SK-N-SH (cell line): ENCODE measurements at regions not wholly inside any gene's neighbourhood (a gene's known extent, or its start where the extent isn't known, plus 50 kb on each side); places are given as distances from the start of the nearest gene placed in this dataset.

Experiments used
- CTCF ChIA-PET: fragments of 300-600, 350-600 bp; formaldehyde crosslinking; extraction: SDS; loops from one replicate; lab custom pipeline; 2021; lab: Yijun Ruan, JAX
- POLR2A ChIA-PET: fragments of 350-600 bp; sonication (Branson Sonifier 250); formaldehyde crosslinking; extraction: SDS; loops from one replicate; lab custom pipeline; 2020; ENCODE audit warnings: antibody characterized with exemption, inconsistent platforms; lab: Yijun Ruan, JAX
- DNase-seq: peaks from one replicate; pipeline ENCODE4 v3.0.0; 2012
- H2AFZ ChIP-seq: fragments of 200-600 bp; sonication (generic); 2 replicates; pipeline ENCODE4 v1.8.1; 2016; ENCODE audit warnings: antibody characterized with exemption, mild to moderate bottlenecking, low read depth
- H3F3A ChIP-seq: fragments of 200-600 bp; sonication (generic); replicated peaks from 2 replicates; pipeline ENCODE3; 2016; ENCODE audit warnings: antibody characterized with exemption, mild to moderate bottlenecking; ENCODE audit not compliant: insufficient read depth
- H3K27ac ChIP-seq, 2 experiments: fragments of 200-500 bp in 1 of 2; fragments of 200-600 bp in 1 of 2; sonication (Bioruptor generic) in 1 of 2; sonication (generic), shearing (Covaris generic) in 1 of 2; 2 replicates each; pipeline versions ENCODE4 v1.5.1 to v1.6.1; 2014 to 2016; ENCODE audit warnings: low read depth in 2 of 2, inconsistent platforms in 1 of 2, low read length in 1 of 2, mild to moderate bottlenecking in 1 of 2, mixed read lengths in 1 of 2
- H3K27me3 ChIP-seq: fragments of 200-600 bp; sonication (generic), shearing (Covaris generic); 2 replicates; pipeline ENCODE4 v1.6.1; 2016; ENCODE audit warnings: mixed run types; ENCODE audit not compliant: insufficient read depth
- H3K36me3 ChIP-seq, 2 experiments: fragments of 200-500 bp in 1 of 2; fragments of 200-600 bp in 1 of 2; sonication (Bioruptor generic) in 1 of 2; sonication (generic) in 1 of 2; replicated peaks in 1 of 2; 2 replicates each; pipeline versions ENCODE3 to v1.5.1; 2014 to 2016; ENCODE audit warnings: low read length in 1 of 2, mild to moderate bottlenecking in 1 of 2; ENCODE audit not compliant: insufficient read depth in 2 of 2, control insufficient read depth in 1 of 2
- H3K4me1 ChIP-seq, 2 experiments: fragments of 200-500 bp in 1 of 2; fragments of 200-600 bp in 1 of 2; sonication (Bioruptor generic) in 1 of 2; sonication (generic), shearing (Covaris generic) in 1 of 2; 2 replicates each; pipeline versions ENCODE4 v1.5.1 to v1.6.1; 2014 to 2016; ENCODE audit warnings: low read depth in 1 of 2, low read length in 1 of 2, mixed run types in 1 of 2; ENCODE audit not compliant: insufficient read depth in 2 of 2, control insufficient read depth in 1 of 2
- H3K4me2 ChIP-seq: fragments of 200-600 bp; sonication (generic), shearing (Covaris generic); 2 replicates; pipeline ENCODE4 v1.6.1; 2017; ENCODE audit warnings: mixed run types
- H3K4me3 ChIP-seq, 2 experiments: fragments of 200-500 bp in 1 of 2; fragments of 200-600 bp in 1 of 2; sonication (Bioruptor generic) in 1 of 2; sonication (generic), shearing (Covaris generic) in 1 of 2; 2 replicates each; pipeline versions ENCODE4 v1.5.1 to v1.8.1; 2014 to 2016; ENCODE audit warnings: low read depth in 2 of 2, inconsistent platforms in 1 of 2, low read length in 1 of 2, mild to moderate bottlenecking in 1 of 2, mixed read lengths in 1 of 2, moderate library complexity in 1 of 2
- H3K79me2 ChIP-seq: fragments of 200-600 bp; sonication (generic); 2 replicates; pipeline ENCODE4 v1.8.1; 2017; ENCODE audit warnings: mild to moderate bottlenecking; ENCODE audit not compliant: insufficient read depth
- H3K9ac ChIP-seq: fragments of 200-600 bp; sonication (generic); 2 replicates; pipeline ENCODE4 v1.6.1; 2017; ENCODE audit warnings: mixed run types
- H3K9me2 ChIP-seq: fragments of 200-600 bp; sonication (generic); 2 replicates; pipeline ENCODE4 v1.6.1; 2017; ENCODE audit warnings: mixed run types
- H3K9me3 ChIP-seq: fragments of 200-600 bp; sonication (generic); 2 replicates; pipeline ENCODE4 v1.6.1; 2017; ENCODE audit warnings: mixed run types, mild to moderate bottlenecking, moderate library complexity
- H4K20me1 ChIP-seq: fragments of 200-600 bp; sonication (generic); 2 replicates; pipeline ENCODE4 v1.6.1; 2017; ENCODE audit warnings: mild to moderate bottlenecking, mixed run types; ENCODE audit not compliant: insufficient read depth
- CHD2 ChIP-seq: fragments of 150-350 bp; IDR thresholded peaks from 2 replicates; pipeline ENCODE4 v1.6.1; 2018; ENCODE audit warnings: low read length; ENCODE audit not compliant: partially characterized antibody
- ELF1 ChIP-seq: IDR thresholded peaks from 2 replicates; pipeline ENCODE4 v1.4.0; 2012
- FOSL2 ChIP-seq: IDR thresholded peaks from 2 replicates; pipeline ENCODE4 v1.4.0; 2012; ENCODE audit warnings: low read depth, mild to moderate bottlenecking, moderate library complexity, borderline replicate concordance
- FOXJ3 ChIP-seq: sonication (generic); formaldehyde crosslinking; IDR thresholded peaks from 2 replicates; pipeline ENCODE4 v1.5.1; 2020; ENCODE audit warnings: mild to moderate bottlenecking, missing genetic modification reagents
- FOXM1 ChIP-seq: IDR thresholded peaks from 2 replicates; pipeline ENCODE4 v1.4.0; 2012; ENCODE audit warnings: low read depth, mild to moderate bottlenecking
- GABPA ChIP-seq: IDR thresholded peaks from 2 replicates; pipeline ENCODE4 v1.4.0; 2012; ENCODE audit warnings: low read depth, mild to moderate bottlenecking
- GATA2 ChIP-seq: sonication (generic); formaldehyde crosslinking; IDR thresholded peaks from 2 replicates; pipeline ENCODE4 v1.5.0; 2020; ENCODE audit warnings: mild to moderate bottlenecking, missing genetic modification reagents
- JUND ChIP-seq: IDR thresholded peaks from 2 replicates; pipeline ENCODE4 v1.4.0; 2012
- MEF2A ChIP-seq: IDR thresholded peaks from 2 replicates; pipeline ENCODE4 v1.4.0; 2012; ENCODE audit warnings: low read depth, borderline replicate concordance
- MXI1 ChIP-seq: IDR thresholded peaks from 2 replicates; pipeline ENCODE4 v1.6.1; 2012; ENCODE audit warnings: mild to moderate bottlenecking, low read depth, low read length, improper control_type of control experiment
- NFIC ChIP-seq: IDR thresholded peaks from 2 replicates; pipeline ENCODE4 v1.4.0; 2012; ENCODE audit warnings: borderline replicate concordance
- POLR2AphosphoS5 ChIP-seq: IDR thresholded peaks from 2 replicates; pipeline ENCODE4 v1.6.1; 2012; ENCODE audit warnings: low read depth, low read length
- RAD21 ChIP-seq: IDR thresholded peaks from 2 replicates; pipeline ENCODE4 v1.6.1; 2012; ENCODE audit warnings: mild to moderate bottlenecking, low read length
- RCOR1 ChIP-seq: fragments of 150-350 bp; IDR thresholded peaks from 2 replicates; pipeline ENCODE4 v1.6.1; 2017; ENCODE audit warnings: antibody characterized with exemption, low read length
- RFX5 ChIP-seq: IDR thresholded peaks from 2 replicates; pipeline ENCODE4 v1.6.1; 2012; ENCODE audit warnings: mild to moderate bottlenecking, improper control_type of control experiment, low read length
- SIN3A ChIP-seq: IDR thresholded peaks from 2 replicates; pipeline ENCODE4 v1.6.1; 2012; ENCODE audit warnings: low read depth, mild to moderate bottlenecking, low read length, moderate library complexity, borderline replicate concordance
- TAF1 ChIP-seq: IDR thresholded peaks from 2 replicates; pipeline ENCODE4 v1.6.1; 2012; ENCODE audit warnings: low read depth, mild to moderate bottlenecking, low read length, moderate library complexity, borderline replicate concordance
- TCF12 ChIP-seq: IDR thresholded peaks from 2 replicates; pipeline ENCODE4 v1.4.0; 2012
- TEAD4 ChIP-seq: IDR thresholded peaks from 2 replicates; pipeline ENCODE4 v1.4.0; 2012; ENCODE audit warnings: mild to moderate bottlenecking, borderline replicate concordance; ENCODE audit not compliant: insufficient read depth
- WGBS: methylation state at CpG from one replicate; pipeline ENCODE4 v1.1.6; 2017; ENCODE audit warnings: low lambda C conversion rate; 5-methylcytosine and 5-hydroxymethylcytosine counted together
- TF ChIP-seq, protein P1 (sequence below): IDR thresholded peaks from 2 replicates; pipeline ENCODE4; 2012
- TF ChIP-seq, protein P2 (sequence below): IDR thresholded peaks from 2 replicates; pipeline ENCODE4 v1.4.0; 2012; ENCODE audit warnings: low read depth, borderline replicate concordance
- TF ChIP-seq, protein P3 (sequence below): IDR thresholded peaks from 2 replicates; pipeline ENCODE4 v1.4.0; 2012; ENCODE audit warnings: low read depth

DNA sequence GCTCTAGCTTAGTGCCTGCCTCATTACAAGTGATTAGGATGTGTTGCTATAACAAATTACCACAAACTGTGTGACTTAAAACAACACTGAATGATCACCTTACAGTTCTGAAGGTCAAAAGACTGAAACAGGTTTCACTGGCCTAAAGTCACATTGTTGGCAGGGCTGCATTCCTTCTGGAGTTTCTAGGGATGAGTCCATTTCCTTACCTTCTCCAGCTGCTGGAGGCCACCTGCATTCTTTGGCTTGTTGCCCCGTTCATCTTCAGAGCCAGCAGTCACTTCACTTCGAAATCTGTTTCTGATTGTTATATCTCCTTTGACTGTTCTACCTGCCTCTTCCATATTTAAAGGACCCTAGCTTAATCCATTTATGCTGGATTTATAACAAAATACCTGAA is 69.4 kb upstream of the MTPN start:
- no peak overlapping the region for H3K27ac ChIP-seq
- H2AFZ ChIP-seq, result no peak overlapping the region
- H3K9ac ChIP-seq, result no peak overlapping the region
- no peaks in the 10 kb centered on the region for H3K9me2 ChIP-seq
- POLR2A ChIA-PET, result no interaction called here
- peaks cover 0 to 1% of the 10 kb centered on the region in 2 experiments; a peak in 2 of 4 replicates for H3K4me1 ChIP-seq
- TF ChIP-seq, protein P1, sequence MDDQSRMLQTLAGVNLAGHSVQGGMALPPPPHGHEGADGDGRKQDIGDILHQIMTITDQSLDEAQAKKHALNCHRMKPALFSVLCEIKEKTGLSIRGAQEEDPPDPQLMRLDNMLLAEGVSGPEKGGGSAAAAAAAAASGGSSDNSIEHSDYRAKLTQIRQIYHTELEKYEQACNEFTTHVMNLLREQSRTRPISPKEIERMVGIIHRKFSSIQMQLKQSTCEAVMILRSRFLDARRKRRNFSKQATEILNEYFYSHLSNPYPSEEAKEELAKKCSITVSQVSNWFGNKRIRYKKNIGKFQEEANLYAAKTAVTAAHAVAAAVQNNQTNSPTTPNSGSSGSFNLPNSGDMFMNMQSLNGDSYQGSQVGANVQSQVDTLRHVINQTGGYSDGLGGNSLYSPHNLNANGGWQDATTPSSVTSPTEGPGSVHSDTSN, result no peak
- TF ChIP-seq TAF1 (no peak), GABPA (no peak), MEF2A (no peak), TCF12 (no peak), FOXM1 (no peak)
- TF ChIP-seq, protein P2, sequence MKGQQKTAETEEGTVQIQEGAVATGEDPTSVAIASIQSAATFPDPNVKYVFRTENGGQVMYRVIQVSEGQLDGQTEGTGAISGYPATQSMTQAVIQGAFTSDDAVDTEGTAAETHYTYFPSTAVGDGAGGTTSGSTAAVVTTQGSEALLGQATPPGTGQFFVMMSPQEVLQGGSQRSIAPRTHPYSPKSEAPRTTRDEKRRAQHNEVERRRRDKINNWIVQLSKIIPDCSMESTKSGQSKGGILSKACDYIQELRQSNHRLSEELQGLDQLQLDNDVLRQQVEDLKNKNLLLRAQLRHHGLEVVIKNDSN, result no peak
- CTCF ChIA-PET, result no interaction called here
- no peak overlapping the region for H3K4me2 ChIP-seq
- no peaks in the 10 kb centered on the region for H3K9me3 ChIP-seq
- no peaks in the 10 kb centered on the region for H3K27me3 ChIP-seq
- no peaks in the 10 kb centered on the region for H4K20me1 ChIP-seq
- H3F3A ChIP-seq, result no peaks in the 10 kb centered on the region
- H3K4me3 ChIP-seq, result no peak overlapping the region
- H3K79me2 ChIP-seq, result no peaks in the 10 kb centered on the region
- DNase-seq, result no peak
- H3K36me3 ChIP-seq, result no peaks in the 10 kb centered on the region
- 25% methylated on average over 2 of the region's 2 CpGs for WGBS

DNA sequence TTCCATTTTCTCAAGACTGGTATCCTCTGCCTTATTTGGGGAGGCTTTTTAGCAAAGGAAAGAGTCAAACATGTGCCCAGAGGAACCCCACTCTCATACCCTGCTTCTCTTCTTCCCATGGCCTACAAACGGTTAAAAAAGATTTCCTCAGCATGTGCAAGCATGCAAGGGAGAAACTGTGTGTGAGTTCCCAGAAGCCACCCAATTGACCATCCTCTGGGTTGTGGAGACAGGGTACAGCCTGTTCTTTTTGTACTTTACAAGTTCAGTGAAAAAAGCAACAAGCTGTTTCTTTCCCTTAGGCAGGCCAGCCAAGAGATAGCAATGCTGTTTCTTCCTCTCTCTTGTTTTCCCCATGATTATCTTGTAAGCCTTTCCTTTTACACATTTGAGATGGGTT is 68.8 kb upstream of the MTPN start:
- Histone ChIP-seq H4K20me1 (no peaks in the 10 kb centered on the region), H3K9me3 (no peaks in the 10 kb centered on the region), H2AFZ (no peak overlapping the region), H3K27ac (no peak overlapping the region), H3K4me1 (no peaks in the 10 kb centered on the region), H3K36me3 (no peaks in the 10 kb centered on the region), H3F3A (no peaks in the 10 kb centered on the region), H3K27me3 (no peaks in the 10 kb centered on the region), H3K9me2 (no peaks in the 10 kb centered on the region), H3K9ac (no peak overlapping the region), H3K4me3 (no peak overlapping the region), H3K79me2 (no peaks in the 10 kb centered on the region), H3K4me2 (no peak overlapping the region)
- ChIA-PET CTCF (no interaction called here), POLR2A (no interaction called here)
- WGBS, result 10% methylated on average over 1 of the region's 1 CpG
- TF ChIP-seq NFIC, result no peak
- TF ChIP-seq MEF2A, result no peak
- TF ChIP-seq FOSL2, result no peak
- TF ChIP-seq CHD2, result no peak
- TF ChIP-seq GATA2 (CRISPR knock-in tag), result no peak
- no peak for TF ChIP-seq TCF12
- TF ChIP-seq POLR2AphosphoS5, result no peak
- no peak for DNase-seq

DNA sequence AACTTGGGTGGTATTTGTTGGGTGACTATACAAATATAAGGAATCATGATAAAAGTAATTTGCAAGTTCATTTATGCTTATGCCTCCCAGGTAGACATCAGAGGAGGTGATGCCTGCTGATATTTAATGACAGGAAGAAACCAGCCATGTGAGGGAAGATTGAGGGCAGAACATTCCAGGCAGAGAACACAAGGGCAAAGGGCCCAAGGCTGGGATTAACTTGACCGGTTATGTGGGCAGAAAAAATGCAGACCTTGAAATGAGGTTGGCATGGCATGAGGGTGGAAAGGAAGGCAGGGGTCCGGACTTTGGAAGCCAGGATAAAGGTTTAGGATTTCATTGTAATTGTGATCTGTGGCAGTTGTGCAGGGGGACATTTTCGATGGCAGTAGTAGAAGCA is 68.0 kb upstream of the MTPN start:
- H3K27me3 ChIP-seq, result no peaks in the 10 kb centered on the region
- TF ChIP-seq TCF12 (no peak), MXI1 (no peak), RFX5 (no peak), RCOR1 (no peak), TEAD4 (no peak), GATA2 (CRISPR knock-in tag) (no peak), FOXJ3 (CRISPR knock-in tag) (no peak), JUND (no peak), GABPA (no peak), SIN3A (no peak), FOSL2 (no peak), RAD21 (no peak), ELF1 (no peak)
- TF ChIP-seq, protein P3, sequence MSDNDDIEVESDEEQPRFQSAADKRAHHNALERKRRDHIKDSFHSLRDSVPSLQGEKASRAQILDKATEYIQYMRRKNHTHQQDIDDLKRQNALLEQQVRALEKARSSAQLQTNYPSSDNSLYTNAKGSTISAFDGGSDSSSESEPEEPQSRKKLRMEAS, result no peak
- TF ChIP-seq, protein P2, result no peak

More for the DNA sequence above, 68.0 kb upstream of the MTPN start:
- POLR2A ChIA-PET, result no interaction called here
- Histone ChIP-seq H3K9me2 (no peaks in the 10 kb centered on the region), H3K9ac (no peak overlapping the region), H3K9me3 (no peaks in the 10 kb centered on the region), H3K79me2 (no peaks in the 10 kb centered on the region), H4K20me1 (no peaks in the 10 kb centered on the region), H3K4me3 (no peak overlapping the region), H3F3A (no peaks in the 10 kb centered on the region), H3K4me1 (no peaks in the 10 kb centered on the region; a peak in 1 of 4 replicates), H3K27ac (no peak overlapping the region), H3K36me3 (no peaks in the 10 kb centered on the region), H3K4me2 (no peak overlapping the region), H2AFZ (no peak overlapping the region)
- CTCF ChIA-PET, result no interaction called here
- no peak for DNase-seq
- WGBS, result 31% methylated on average over 3 of the region's 3 CpGs
